H54 (cell line): ENCODE measurements at regions not wholly inside any gene's neighbourhood (a gene's known extent, or its start where the extent isn't known, plus 50 kb on each side); places are given as distances from the start of the nearest gene placed in this dataset.

Experiments used
- DNase-seq: peaks from one replicate; pipeline ENCODE4 v3.0.0; 2011; ENCODE audit warnings: low spot score, mixed read lengths; ENCODE audit not compliant: insufficient read length
- FAIRE-seq: peaks from 3 replicates; lab custom pipeline; 2011; peaks lifted over from hg19 to GRCh38; lab: Jason Lieb, UNC
- POLR2A ChIP-seq: IDR thresholded peaks from 2 replicates; pipeline ENCODE4 v1.6.1; 2011; ENCODE audit warnings: low read depth, mild to moderate bottlenecking, low read length

DNA sequence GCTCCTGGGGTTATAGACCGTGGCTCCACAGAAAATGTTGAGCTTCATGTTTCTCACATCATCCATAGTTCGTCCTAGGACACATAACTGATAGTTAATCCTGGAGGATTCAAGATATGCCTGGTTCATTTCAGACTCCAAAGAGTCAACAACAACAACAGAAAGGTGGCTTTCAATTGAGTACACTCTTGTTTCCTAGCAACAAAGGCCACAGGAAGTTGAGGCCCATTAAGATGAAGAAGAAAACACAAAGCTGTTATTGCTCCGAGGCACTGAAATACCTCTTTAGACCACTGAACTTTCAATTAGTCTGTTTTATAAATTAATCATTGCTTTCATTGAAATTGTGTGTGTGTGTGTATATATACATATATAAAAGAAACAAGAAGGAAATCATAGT, 154.5 kb downstream of the YIPF5 start:
- DNase-seq: no peak
- TF ChIP-seq POLR2A: no peak
- FAIRE-seq: no peak

DNA sequence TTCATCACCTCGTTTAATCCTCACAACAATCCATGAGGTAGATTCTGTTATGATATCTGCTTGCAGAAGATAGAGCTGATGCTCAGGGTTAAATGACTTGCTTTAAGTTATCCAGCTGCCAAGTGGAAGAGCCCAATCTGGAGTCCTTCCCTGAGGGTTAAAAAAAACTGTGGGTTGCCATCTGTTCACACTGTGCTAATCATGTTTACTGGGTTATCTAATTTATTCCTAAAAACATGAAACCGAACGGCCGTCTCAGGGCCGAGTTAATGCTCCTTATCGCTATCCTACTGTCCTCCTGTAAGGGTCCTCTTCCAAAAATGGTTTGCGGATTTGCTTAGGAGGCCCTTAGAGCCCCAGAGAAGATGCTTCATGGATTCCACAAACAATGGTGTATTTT, 153.3 kb downstream of the YIPF5 start:
- FAIRE-seq: no peak
- DNase-seq: no peak
- TF ChIP-seq POLR2A: no peak

DNA sequence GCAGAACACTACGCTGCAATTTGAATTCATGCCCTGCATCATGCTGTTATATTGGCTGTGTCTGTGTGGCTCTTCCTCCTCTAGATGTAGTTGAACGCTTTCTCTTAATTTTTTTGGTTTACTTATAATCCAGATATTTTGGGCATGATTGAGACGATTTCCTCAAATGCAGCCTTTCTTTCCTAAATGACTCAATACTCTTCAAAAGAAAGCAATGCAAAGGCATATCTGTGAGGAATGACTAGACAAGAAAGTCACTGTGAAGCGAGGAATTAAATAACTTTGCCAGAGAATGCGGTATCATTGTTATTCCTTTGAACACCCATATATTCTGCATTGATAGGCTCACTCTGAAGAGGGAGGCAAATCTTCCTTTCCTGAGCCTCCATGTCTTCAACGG, 152.8 kb downstream of the YIPF5 start:
- DNase-seq (no peak), FAIRE-seq (no peak)
- TF ChIP-seq POLR2A: no peak

DNA sequence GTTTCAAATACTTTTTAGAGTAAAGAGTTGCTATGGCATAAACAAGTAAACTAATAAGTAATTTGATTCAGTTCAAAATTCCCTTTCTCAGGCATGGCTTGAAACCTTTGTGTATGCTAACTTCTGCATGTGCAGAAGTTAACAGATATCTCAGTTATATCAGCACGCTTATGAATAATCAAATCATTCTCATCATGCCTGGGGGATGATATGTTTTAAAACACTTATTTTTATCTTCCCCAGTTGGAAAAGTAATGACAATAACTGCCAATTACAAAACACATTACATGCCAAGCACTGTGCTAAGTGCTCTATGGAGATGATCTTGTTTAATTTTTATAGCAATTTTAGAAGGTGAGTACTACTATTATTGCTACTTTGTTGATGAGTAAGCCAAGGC, 146.4 kb downstream of the YIPF5 start:
- FAIRE-seq: no peak
- no peak for TF ChIP-seq POLR2A
- DNase-seq: no peak

DNA sequence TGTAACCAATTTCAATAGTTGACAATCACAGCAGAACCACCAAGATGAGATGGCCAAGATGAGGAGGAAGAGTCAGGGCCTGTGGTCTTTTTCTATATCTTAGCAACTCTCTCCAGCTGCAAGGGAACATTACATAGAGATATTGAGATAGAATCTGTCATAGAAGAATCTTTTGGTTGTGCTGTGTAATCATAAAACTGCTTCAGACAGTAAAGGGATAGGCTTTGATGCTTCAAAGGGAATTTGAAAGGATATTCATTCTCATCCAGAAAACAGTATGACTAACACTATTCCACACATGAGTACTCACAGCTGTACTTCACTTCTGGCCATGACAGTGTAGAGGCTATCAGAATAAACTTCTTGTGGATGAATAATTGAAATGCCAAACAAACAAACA, 145.9 kb downstream of the YIPF5 start:
- DNase-seq (no peak), FAIRE-seq (no peak)
- TF ChIP-seq POLR2A: no peak

DNA sequence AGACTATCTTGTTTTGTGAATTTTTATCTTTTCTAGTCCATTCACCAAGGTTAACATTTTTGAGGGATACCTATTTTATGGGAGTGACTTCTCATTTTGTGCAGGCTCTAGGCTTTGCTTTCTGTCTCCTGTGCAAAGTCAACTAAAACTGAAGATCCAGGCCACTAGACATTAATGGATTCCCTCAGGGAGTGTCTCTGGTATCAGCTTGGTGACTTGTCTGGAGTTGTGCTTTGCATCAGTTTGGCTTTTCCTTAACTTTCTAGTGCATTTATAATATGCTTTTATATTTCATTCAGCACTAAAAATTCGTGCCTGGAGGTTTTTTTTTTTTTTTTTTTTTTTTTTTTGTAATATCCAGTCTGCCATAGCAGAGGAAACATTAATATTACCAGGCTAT, 144.2 kb downstream of the YIPF5 start:
- TF ChIP-seq POLR2A: no peak
- DNase-seq (no peak), FAIRE-seq (no peak)

DNA sequence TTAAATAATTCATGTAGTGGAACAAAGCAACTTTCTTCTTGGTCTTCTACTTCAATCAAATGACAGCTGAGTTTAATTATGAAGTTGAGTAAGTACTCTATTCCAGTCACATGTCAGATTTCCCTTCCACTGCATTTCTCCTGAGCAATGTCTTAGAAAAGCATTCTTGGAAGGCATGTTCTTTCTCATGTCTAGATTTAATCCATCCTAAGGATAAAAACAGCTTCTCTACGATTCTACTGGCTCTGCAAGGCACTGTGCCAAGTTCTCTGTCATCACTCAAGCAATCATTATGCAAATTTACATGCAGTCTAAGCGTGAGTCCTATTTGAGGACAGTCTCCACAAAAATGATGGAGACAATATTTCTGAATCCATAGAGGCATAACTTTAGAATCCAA, 142.4 kb downstream of the YIPF5 start:
- no peak for FAIRE-seq
- no peak for DNase-seq

DNA sequence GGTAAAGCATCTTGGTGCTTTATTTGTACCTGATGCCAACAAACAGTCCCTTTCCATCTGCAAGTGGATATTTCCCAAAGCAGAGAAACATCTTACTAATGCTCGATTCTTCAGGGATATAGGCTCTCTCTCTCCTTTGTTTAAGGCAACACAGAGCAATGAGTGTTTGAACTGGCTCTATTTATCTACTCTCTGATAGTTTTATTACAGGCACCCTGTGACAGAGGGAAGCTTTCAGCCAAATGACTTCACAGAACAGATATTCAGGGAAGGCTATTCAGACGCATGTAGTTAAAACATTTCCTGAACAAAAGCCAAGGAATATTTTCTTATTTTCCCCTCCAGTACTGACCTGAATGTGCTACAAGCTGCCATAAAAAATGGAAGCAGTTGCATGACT, 141.8 kb downstream of the YIPF5 start:
- FAIRE-seq: peak; percentile 92
- no peak for TF ChIP-seq POLR2A
- peak; percentile 18 for DNase-seq

More for the DNA sequence above, 142.4 kb downstream of the YIPF5 start:
- TF ChIP-seq POLR2A: no peak

DNA sequence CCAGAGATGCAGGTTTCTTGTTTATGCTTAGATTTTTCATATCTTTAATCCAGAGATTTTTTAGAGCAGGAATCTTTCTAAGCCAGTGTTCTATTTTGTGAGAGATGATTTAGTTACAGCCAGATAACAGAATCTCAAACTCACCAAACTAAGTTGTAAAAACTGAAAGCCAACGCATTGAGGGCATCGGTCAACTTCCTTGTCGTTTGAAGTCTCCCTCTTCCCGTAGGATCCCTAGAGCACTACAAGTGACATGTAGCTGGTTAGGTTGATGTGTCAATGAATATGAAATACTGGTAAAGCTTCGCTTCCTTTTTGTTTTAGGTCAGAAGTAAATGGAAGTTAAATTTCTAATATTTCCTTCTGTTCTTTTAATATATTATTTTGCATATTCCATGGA, 139.6 kb downstream of the YIPF5 start:
- no peak for DNase-seq
- TF ChIP-seq POLR2A: no peak
- no peak for FAIRE-seq

DNA sequence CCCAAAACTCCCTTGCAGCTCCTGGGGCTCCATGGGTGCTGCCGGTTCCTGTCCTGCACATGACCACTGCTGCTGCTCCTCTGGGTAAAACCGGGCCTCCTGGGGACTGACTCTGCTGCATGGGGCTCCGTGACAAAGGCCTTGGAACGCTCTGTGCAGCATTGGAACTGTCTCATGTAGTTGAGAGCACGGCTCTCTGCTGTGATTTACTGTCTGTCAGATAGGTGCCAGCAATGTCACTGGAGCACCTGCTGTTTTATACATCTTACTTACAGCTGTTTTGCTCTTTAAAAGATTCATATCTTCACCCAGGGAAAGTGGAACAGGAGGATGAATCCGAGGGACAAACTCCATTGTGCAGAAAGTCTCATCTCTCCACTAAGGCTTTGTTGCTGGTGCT, 138.1 kb downstream of the YIPF5 start:
- DNase-seq (no peak), FAIRE-seq (no peak)
- TF ChIP-seq POLR2A: no peak

DNA sequence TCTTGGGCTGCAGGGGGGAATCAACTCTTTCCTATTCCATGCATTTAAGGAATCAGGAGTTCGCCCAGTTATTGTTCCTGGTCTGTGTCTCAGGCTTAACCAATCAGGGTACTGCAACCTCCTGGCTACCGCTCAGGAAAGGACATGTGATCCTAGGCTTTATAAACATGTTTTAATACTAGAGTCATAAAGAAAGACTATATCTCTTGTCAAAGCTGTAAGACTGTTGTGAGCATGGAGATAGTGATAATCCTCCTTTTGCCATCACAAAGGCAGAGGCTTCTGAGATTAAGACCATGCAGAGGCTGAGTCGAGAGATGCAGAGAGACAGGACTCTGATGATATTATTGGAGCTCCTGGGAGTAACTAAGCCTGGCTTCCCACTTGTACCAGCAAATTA, 137.0 kb downstream of the YIPF5 start:
- no peak for DNase-seq
- no peak for TF ChIP-seq POLR2A
- FAIRE-seq: no peak

DNA sequence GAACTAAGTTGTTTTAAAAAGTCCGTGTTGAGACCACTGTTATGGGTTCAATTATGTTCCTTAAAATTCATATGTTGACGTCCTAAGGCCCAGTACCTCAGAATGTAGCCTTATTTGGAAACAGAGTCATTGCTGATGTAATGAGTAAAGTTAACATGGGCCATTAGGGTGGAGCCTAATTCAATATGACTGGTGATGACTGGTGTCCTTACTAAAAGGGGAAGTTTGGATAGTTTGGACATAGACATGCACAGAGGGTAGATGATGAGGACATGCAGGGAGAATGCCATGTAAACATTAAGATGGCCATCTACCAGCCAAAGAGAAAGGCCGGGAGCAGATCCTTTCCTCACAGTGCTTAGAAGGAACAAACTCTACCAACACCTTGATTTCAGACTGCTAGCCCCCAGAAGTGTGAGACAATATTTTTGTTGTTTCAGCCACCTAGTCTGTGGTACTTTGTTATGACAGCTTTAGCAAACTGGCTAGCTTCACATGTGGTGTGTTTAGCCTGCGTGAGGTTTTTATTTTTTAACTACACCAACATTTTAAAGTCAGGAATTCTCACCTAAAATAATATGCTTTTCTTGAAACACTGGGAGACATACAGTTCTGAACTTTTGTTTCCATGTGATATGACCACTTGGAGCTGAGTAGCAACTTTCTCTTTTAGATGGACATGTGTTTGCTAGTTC, 135.3 kb downstream of the YIPF5 start:
- no peak for FAIRE-seq
- no peak for TF ChIP-seq POLR2A
- DNase-seq: no peak

DNA sequence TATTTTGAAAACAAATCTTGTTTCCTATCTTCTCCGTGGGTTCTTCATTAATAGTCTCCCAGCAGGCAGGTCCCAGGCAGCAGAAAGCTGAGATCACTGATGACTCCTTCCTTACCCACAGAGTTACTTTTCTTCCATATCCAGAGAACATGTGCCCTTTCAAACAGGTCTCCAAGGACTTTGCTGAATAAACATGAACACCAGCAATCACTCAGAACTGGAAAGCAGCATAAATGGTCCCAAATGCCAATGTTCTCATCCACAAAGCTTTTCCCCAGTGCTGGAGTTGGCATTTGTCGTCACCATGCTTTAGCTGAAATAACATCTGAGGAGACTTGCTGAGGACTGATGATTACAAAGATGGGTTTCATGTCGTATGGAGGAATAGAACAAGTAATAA, 134.0 kb downstream of the YIPF5 start:
- FAIRE-seq (no peak), DNase-seq (no peak)
- no peak for TF ChIP-seq POLR2A

DNA sequence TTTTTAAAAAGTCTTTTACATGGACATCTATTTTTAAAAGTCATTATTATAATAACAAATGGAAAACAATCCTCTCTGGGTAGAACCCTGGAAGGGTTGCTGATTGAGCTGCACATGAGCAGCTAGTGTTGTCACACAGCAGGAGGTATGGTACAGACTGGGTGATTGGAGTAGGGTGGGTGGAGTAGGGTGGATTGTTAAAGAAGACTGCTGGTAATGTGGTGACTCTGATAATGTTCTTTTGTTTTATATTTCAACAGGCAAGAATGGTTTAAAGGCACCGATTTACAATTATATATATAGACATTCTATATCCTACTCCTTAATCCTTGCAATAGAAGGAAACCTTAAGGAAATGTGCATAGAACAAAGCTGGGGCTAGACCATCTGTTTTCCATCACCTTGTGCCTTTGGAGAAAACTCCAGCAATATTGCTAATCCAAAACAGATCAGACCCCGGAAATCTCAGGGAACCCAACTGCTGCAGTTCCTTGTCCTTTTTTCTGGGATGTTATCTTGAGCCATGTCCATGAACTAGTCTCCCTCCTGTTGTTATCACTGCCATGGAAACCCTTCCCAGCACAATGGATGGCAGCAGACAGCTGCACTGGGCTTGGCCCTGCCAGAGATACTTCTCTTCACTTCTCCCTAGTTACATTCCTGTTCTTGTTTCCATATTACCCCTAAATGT, 129.7 kb downstream of the YIPF5 start:
- FAIRE-seq (no peak), DNase-seq (no peak)
- TF ChIP-seq POLR2A: no peak

DNA sequence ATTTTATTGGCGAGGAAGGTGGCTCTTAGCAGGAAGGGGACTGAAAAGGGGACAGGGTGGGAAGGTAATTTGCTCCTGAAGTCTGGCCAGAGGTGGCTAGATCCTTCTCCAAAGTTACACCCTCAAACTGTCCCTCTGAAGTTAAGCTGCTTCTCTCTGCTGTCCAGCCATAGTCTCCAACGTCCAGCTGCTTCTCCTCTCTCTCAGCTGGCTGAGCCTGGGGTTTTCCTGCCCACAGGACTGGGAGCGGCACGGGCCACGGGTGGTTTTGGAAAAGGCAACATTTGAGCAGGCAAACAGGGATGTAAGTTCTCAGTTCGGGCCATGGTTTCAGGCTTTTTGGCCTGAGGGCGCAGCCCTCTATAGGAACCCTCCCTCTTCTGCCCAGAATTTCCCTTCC, 128.3 kb downstream of the YIPF5 start:
- DNase-seq: no peak
- no peak for FAIRE-seq
- TF ChIP-seq POLR2A: no peak
